Progenitor cell of endocrine pancreas (in vitro differentiated cells): ENCODE measurements at regions not wholly inside any gene's neighbourhood (a gene's known extent, or its start where the extent isn't known, plus 50 kb on each side); places are given as distances from the start of the nearest gene placed in this dataset.
"Not testable (repeated sequence)": the region's sequence is repeated elsewhere in the genome, so short reads cannot be mapped to it uniquely, and the experiment has no call there.

Experiments
- DNase-seq: peaks from one replicate; pipeline ENCODE4 v3.0.0; 2021; ENCODE audit warnings: low spot score; ENCODE audit not compliant: unreplicated experiment
- H3K27ac Mint-ChIP-seq: 2 replicates; pipeline ENCODE4 v1.8.0; 2021; ENCODE audit warnings: mild to moderate bottlenecking, moderate library complexity, mixed read lengths
- H3K27me3 Mint-ChIP-seq: 2 replicates; pipeline ENCODE4 v1.8.0; 2021; ENCODE audit warnings: mixed read lengths
- H3K36me3 Mint-ChIP-seq: 2 replicates; pipeline ENCODE4 v1.8.0; 2022; ENCODE audit warnings: mixed read lengths; ENCODE audit not compliant: insufficient read depth
- H3K4me1 Mint-ChIP-seq: 2 replicates; pipeline ENCODE4 v1.8.0; 2021; ENCODE audit warnings: low read depth, mixed read lengths
- H3K4me3 Mint-ChIP-seq: 2 replicates; pipeline ENCODE4 v1.8.0; 2021; ENCODE audit warnings: low read depth, mild to moderate bottlenecking, moderate library complexity, mixed read lengths
- H3K9me3 Mint-ChIP-seq: 2 replicates; pipeline ENCODE4 v1.8.0; 2021; ENCODE audit warnings: low read depth, mixed read lengths
- CTCF ChIP-seq: fragments of 200-600 bp; sonication (generic); IDR thresholded peaks from one replicate; pipeline ENCODE4 v1.5.0; 2021; ENCODE audit warnings: antibody characterized with exemption, mild to moderate bottlenecking; ENCODE audit not compliant: unreplicated experiment

GRCh38 chr7:142498364-142498763 lies 240.5 kb upstream of the PRSS58 start:
- no peak for TF ChIP-seq CTCF
- no peak for DNase-seq
- Mint-ChIP-seq H3K27ac (no peak overlapping the region), H3K27me3 (peaks cover 48% of the 10 kb centered on the region), H3K4me3 (no peak overlapping the region), H3K4me1 (no peaks in the 10 kb centered on the region), H3K36me3 (no peaks in the 10 kb centered on the region), H3K9me3 (no peaks in the 10 kb centered on the region)

GRCh38 chr7:142496545-142496991 lies 238.7 kb upstream of the PRSS58 start:
- Mint-ChIP-seq H3K36me3 (no peaks in the 10 kb centered on the region), H3K27me3 (peaks cover 54% of the 10 kb centered on the region), H3K4me3 (no peak overlapping the region), H3K4me1 (no peaks in the 10 kb centered on the region), H3K27ac (peak overlapping the region; percentile 2), H3K9me3 (no peaks in the 10 kb centered on the region)
- TF ChIP-seq CTCF = peak; percentile 85
- DNase-seq = no peak

GRCh38 chr7:142495879-142496278 lies 238.0 kb upstream of the PRSS58 start:
- H3K36me3 Mint-ChIP-seq, H3K4me3 Mint-ChIP-seq, H3K4me1 Mint-ChIP-seq, H3K27ac Mint-ChIP-seq, H3K9me3 Mint-ChIP-seq, DNase-seq: not testable (repeated sequence)
- peaks cover 57% of the 10 kb centered on the region for H3K27me3 Mint-ChIP-seq

GRCh38 chr7:142495301-142495700 lies 237.4 kb upstream of the PRSS58 start:
- not testable (repeated sequence) for H3K9me3 Mint-ChIP-seq, H3K4me3 Mint-ChIP-seq, H3K27ac Mint-ChIP-seq, H3K4me1 Mint-ChIP-seq, DNase-seq, H3K36me3 Mint-ChIP-seq
- H3K27me3 Mint-ChIP-seq = peaks cover 60% of the 10 kb centered on the region

GRCh38 chr7:142494021-142494420 lies 236.2 kb upstream of the PRSS58 start:
- no peak for DNase-seq
- Mint-ChIP-seq H3K27ac (no peak overlapping the region), H3K4me3 (no peak overlapping the region), H3K27me3 (peaks cover 61% of the 10 kb centered on the region), H3K4me1 (no peaks in the 10 kb centered on the region), H3K36me3 (no peaks in the 10 kb centered on the region), H3K9me3 (no peaks in the 10 kb centered on the region)
- no peak for TF ChIP-seq CTCF

GRCh38 chr7:142488842-142489241 lies 231.0 kb upstream of the PRSS58 start:
- Mint-ChIP-seq H3K9me3 (no peaks in the 10 kb centered on the region), H3K27me3 (peaks cover 33% of the 10 kb centered on the region), H3K4me3 (no peak overlapping the region), H3K4me1 (no peaks in the 10 kb centered on the region), H3K36me3 (no peaks in the 10 kb centered on the region), H3K27ac (no peak overlapping the region)
- TF ChIP-seq CTCF = no peak
- DNase-seq = no peak
